A549 (cell line): ENCODE measurements at regions not wholly inside any gene's neighbourhood (a gene's known extent, or its start where the extent isn't known, plus 50 kb on each side); places are given as distances from the start of the nearest gene placed in this dataset.

ENCODE experiments used
- CHD2 ChIP-seq: fragments of 150-350 bp; IDR thresholded peaks from 2 replicates; pipeline ENCODE4 v1.6.1; 2014; ENCODE audit warnings: low read length; ENCODE audit not compliant: partially characterized antibody
- EP300 ChIP-seq, 2 experiments: fragments of >200 bp; sonication (Bioruptor Twin); formaldehyde crosslinking; IDR thresholded peaks; 2 replicates in 1 of 2; 3 replicates in 1 of 2; pipeline ENCODE4 v1.6.1; 2016 to 2017
- HDAC2 ChIP-seq: fragments of 200-600 bp; sonication (generic); IDR thresholded peaks from 2 replicates; pipeline ENCODE4 v1.6.1; 2016
- HOXA7 ChIP-seq: fragments of 250-450 bp; sonication (Bioruptor Pico); IDR thresholded peaks from 2 replicates; pipeline ENCODE4 v1.5.0; 2020; ENCODE audit warnings: mild to moderate bottlenecking, moderate library complexity
- JUN ChIP-seq, 2 experiments: fragments of >200 bp; sonication (Bioruptor Twin); formaldehyde crosslinking; IDR thresholded peaks; 2 replicates in 1 of 2; 3 replicates in 1 of 2; pipeline ENCODE4 v1.6.1; 2016 to 2017
- NFE2L2 ChIP-seq: fragments of 150-350 bp; conservative IDR thresholded peaks from 2 replicates; pipeline ENCODE4 v1.6.1; 2014; ENCODE audit warnings: low read length
- POLR2A ChIP-seq: IDR thresholded peaks from 2 replicates; pipeline ENCODE4 v1.6.1; 2012; ENCODE audit warnings: mild to moderate bottlenecking, low read length
- POLR2AphosphoS2 ChIP-seq: conservative IDR thresholded peaks from 2 replicates; pipeline ENCODE4 v1.6.1; 2012; ENCODE audit warnings: low read length, improper control_type of control experiment, inconsistent platforms
- RCOR1 ChIP-seq: fragments of 150-350 bp; IDR thresholded peaks from 2 replicates; pipeline ENCODE4 v1.6.1; 2014; ENCODE audit warnings: antibody characterized with exemption, low read length, low read depth
- RNF2 ChIP-seq: fragments of 200-600 bp; sonication (generic); IDR thresholded peaks from 2 replicates; pipeline ENCODE4 v1.6.1; 2016; ENCODE audit warnings: low read depth, mild to moderate bottlenecking, antibody characterized with exemption, moderate library complexity, borderline replicate concordance
- SREBF2 ChIP-seq: fragments of 450-650 bp; IDR thresholded peaks from 2 replicates; pipeline ENCODE4 v1.6.1; 2014; ENCODE audit warnings: mild to moderate bottlenecking, moderate library complexity
- TF ChIP-seq, protein P1 (sequence below): fragments of 200-600 bp; sonication (generic); IDR thresholded peaks from 2 replicates; pipeline ENCODE4 v1.6.1; 2016; ENCODE audit warnings: antibody characterized with exemption, mild to moderate bottlenecking, moderate library complexity
- TF ChIP-seq, protein P2 (sequence below): fragments of >200 bp; sonication (Bioruptor Twin); formaldehyde crosslinking; IDR thresholded peaks from 3 replicates; pipeline ENCODE4 v1.5.1; 2016
- TF ChIP-seq, protein P3 (sequence below): fragments of >200 bp; sonication (Bioruptor Twin); formaldehyde crosslinking; IDR thresholded peaks from 3 replicates; pipeline ENCODE4 v1.6.1; 2016

DNA sequence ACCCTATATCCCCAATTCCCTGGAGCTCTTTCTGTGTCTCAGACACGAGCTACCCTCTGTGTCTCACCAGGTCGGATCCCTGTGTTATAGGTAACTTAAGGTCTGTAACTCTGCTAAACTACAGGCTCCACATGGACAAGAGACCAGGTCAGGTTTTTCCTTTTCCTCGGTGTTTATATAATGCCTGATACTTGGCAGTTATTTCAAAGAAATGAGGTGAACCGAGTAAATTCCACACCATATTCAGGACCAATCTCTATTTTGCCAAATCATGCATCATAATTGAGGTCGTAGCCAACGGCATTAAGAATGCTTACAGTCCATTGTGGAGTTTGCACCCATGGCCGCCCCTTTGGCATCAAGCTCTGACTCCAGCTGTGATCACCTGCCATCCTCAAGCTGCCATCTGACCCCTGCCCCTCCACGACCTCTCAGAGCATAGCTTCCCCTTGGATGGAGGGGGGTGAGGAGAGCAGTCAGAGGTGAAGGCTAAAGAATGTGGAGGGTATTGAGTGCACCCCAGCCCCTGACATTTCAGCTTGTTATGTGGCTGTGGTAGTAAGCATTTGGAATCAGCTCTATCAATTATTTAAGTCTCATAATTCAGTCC is 434.7 kb upstream of the RBFOX1 start:
- TF ChIP-seq RNF2: no peak
- TF ChIP-seq, protein P1, sequence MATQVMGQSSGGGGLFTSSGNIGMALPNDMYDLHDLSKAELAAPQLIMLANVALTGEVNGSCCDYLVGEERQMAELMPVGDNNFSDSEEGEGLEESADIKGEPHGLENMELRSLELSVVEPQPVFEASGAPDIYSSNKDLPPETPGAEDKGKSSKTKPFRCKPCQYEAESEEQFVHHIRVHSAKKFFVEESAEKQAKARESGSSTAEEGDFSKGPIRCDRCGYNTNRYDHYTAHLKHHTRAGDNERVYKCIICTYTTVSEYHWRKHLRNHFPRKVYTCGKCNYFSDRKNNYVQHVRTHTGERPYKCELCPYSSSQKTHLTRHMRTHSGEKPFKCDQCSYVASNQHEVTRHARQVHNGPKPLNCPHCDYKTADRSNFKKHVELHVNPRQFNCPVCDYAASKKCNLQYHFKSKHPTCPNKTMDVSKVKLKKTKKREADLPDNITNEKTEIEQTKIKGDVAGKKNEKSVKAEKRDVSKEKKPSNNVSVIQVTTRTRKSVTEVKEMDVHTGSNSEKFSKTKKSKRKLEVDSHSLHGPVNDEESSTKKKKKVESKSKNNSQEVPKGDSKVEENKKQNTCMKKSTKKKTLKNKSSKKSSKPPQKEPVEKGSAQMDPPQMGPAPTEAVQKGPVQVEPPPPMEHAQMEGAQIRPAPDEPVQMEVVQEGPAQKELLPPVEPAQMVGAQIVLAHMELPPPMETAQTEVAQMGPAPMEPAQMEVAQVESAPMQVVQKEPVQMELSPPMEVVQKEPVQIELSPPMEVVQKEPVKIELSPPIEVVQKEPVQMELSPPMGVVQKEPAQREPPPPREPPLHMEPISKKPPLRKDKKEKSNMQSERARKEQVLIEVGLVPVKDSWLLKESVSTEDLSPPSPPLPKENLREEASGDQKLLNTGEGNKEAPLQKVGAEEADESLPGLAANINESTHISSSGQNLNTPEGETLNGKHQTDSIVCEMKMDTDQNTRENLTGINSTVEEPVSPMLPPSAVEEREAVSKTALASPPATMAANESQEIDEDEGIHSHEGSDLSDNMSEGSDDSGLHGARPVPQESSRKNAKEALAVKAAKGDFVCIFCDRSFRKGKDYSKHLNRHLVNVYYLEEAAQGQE: no peak
- TF ChIP-seq, protein P2, sequence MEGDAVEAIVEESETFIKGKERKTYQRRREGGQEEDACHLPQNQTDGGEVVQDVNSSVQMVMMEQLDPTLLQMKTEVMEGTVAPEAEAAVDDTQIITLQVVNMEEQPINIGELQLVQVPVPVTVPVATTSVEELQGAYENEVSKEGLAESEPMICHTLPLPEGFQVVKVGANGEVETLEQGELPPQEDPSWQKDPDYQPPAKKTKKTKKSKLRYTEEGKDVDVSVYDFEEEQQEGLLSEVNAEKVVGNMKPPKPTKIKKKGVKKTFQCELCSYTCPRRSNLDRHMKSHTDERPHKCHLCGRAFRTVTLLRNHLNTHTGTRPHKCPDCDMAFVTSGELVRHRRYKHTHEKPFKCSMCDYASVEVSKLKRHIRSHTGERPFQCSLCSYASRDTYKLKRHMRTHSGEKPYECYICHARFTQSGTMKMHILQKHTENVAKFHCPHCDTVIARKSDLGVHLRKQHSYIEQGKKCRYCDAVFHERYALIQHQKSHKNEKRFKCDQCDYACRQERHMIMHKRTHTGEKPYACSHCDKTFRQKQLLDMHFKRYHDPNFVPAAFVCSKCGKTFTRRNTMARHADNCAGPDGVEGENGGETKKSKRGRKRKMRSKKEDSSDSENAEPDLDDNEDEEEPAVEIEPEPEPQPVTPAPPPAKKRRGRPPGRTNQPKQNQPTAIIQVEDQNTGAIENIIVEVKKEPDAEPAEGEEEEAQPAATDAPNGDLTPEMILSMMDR: no peak
- TF ChIP-seq, protein P3, sequence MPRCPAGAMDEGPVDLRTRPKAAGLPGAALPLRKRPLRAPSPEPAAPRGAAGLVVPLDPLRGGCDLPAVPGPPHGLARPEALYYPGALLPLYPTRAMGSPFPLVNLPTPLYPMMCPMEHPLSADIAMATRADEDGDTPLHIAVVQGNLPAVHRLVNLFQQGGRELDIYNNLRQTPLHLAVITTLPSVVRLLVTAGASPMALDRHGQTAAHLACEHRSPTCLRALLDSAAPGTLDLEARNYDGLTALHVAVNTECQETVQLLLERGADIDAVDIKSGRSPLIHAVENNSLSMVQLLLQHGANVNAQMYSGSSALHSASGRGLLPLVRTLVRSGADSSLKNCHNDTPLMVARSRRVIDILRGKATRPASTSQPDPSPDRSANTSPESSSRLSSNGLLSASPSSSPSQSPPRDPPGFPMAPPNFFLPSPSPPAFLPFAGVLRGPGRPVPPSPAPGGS: no peak
- TF ChIP-seq SREBF2: no peak
- no peak for TF ChIP-seq HOXA7 (CRISPR knock-in tag)
- TF ChIP-seq HDAC2: no peak
- TF ChIP-seq POLR2A: no peak
- TF ChIP-seq JUN (IDR thresholded peaks at IDR 0.05): no peak
- TF ChIP-seq CHD2: no peak
- no peak for TF ChIP-seq NFE2L2
- TF ChIP-seq EP300 (IDR thresholded peaks at IDR 0.05): no peak
- TF ChIP-seq POLR2AphosphoS2: no peak
- no peak for TF ChIP-seq RCOR1
